ENCODE measurements at regions not wholly inside any gene's neighbourhood (a gene's known extent, or its start where the extent isn't known, plus 50 kb on each side); places are given as distances from the start of the nearest gene placed in this dataset.

DNA sequence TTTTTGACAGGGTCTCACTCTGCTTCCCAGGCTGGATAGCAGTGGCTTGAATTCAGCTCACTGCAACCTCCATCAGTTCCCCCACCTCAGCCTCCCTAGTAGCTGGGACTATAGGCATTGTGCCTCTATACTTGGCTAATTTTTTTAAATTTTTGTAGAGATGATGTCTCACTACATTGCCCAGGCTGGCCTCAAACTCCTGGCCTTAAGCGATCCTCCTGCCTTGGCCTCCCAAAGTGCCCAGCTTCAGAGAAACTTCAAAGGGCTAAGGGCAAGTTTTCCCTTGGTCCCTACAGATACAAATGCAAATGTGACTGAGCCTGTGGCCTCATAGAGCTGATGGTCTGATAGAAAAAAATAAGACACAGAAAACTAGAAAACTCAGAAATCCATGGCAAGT, 52.9 kb upstream of the PRRC2C start:
- ChIA-PET POLR2A (no interaction called here), CTCF (no interaction called here)
- no peak for TF ChIP-seq CTCF (IDR thresholded peaks at IDR 0.05; ENCODE audit: insufficient read depth, low read length, missing control alignments)
- no peak for DNase-seq (ENCODE audit: low read depth, low spot score)
- no peak overlapping the region for H3K4me3 ChIP-seq (ENCODE audit: low read depth, low read length)

GRCh38 chr1:171433451-171433850, 51.9 kb upstream of the PRRC2C start:
- no peak for TF ChIP-seq CTCF (IDR thresholded peaks at IDR 0.05; ENCODE audit: insufficient read depth, low read length, missing control alignments)
- DNase-seq (ENCODE audit: low read depth, low spot score) = no peak
- CTCF ChIA-PET = no interaction called here
- POLR2A ChIA-PET = no interaction called here
- no peak overlapping the region for H3K4me3 ChIP-seq (ENCODE audit: low read depth, low read length)

DNA sequence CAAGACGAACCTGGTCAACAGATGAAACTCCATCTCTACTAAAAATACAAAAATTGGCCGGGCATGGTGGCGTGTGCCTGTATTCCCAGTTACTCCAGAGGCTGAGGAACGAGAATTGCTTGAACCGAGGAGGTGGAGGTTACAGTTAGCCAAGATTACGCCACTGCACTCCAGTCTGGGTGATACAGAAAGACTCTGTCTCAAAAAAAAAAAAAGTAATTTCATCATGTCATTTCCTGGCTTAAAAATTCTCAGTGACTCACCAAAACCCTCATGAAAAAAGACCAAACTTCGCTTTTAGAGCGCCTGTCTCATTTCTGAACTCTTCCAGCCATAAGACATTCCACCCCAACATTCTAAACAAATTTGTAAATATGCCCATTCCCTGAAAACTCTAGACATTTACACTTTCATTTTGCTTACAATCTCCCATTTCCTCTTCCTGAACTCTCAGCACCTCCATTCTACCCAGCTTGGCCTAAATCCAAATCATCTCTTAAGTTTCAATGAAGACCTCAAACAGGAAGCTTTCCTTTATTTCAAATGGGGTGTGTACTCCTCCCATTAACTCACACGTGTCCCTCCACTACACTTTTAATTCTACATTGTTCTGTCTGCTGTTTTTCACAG, 50.5 kb upstream of the PRRC2C start:
- no peak overlapping the region for H3K4me3 ChIP-seq (ENCODE audit: low read depth, low read length)
- POLR2A ChIA-PET = no interaction called here
- DNase-seq (ENCODE audit: low read depth, low spot score) = peak; percentile 65
- TF ChIP-seq CTCF (IDR thresholded peaks at IDR 0.05; ENCODE audit: insufficient read depth, low read length, missing control alignments) = no peak
- CTCF ChIA-PET = no interaction called here
